Gastroesophageal sphincter (tissue), 4 donors: ENCODE measurements at regions not wholly inside any gene's neighbourhood (a gene's known extent, or its start where the extent isn't known, plus 50 kb on each side); places are given as distances from the start of the nearest gene placed in this dataset.

Source experiments
- ATAC-seq: fragments of 150-250 bp; one replicate; pipeline ENCODE4 v1.9.1; 2016; ENCODE audit warnings: mild to moderate bottlenecking, moderate library complexity
- H3K27ac ChIP-seq, 4 donors: fragments of 200-600 bp; sonication (generic) in 3 of 4; 1 replicate in 3 of 4; 2 replicates in 1 of 4; pipeline ENCODE4 v1.5.1; 2016 to 2019
- H3K27me3 ChIP-seq: fragments of 200-600 bp; sonication (generic); one replicate; pipeline ENCODE4 v1.5.1; 2019
- H3K36me3 ChIP-seq, 2 donors: fragments of 200-600 bp; sonication (generic); one replicate each; pipeline ENCODE4 v1.5.1; 2019; ENCODE audit warnings: control low read depth in 1 of 2
- H3K4me1 ChIP-seq, 3 donors: fragments of 200-600 bp; sonication (generic); 1 replicate in 2 of 3; 2 replicates in 1 of 3; pipeline ENCODE4 v1.5.1; 2016 to 2019; ENCODE audit warnings: control low read depth in 2 of 3
- H3K4me3 ChIP-seq, 2 donors: fragments of 200-600 bp; sonication (generic); one replicate each; pipeline ENCODE4 v1.5.1; 2019; ENCODE audit warnings: mild to moderate bottlenecking in 1 of 2, moderate library complexity in 1 of 2
- H3K9me3 ChIP-seq, 3 donors: fragments of 200-600 bp; sonication (generic); one replicate each; pipeline ENCODE4 v1.5.1; 2017 to 2019; ENCODE audit warnings: control low read depth in 2 of 3
- CTCF ChIP-seq, 4 experiments: fragments of 200-600 bp in 2 of 4; fragments of 450-650 bp in 2 of 4; sonication (generic) in 1 of 4; IDR thresholded peaks; one replicate each; pipeline ENCODE4 v1.5.1; 2017 to 2019; ENCODE audit warnings: antibody characterized with exemption in 4 of 4, mild to moderate bottlenecking in 2 of 4, moderate library complexity in 2 of 4
- EP300 ChIP-seq: sonication (generic); formaldehyde crosslinking; IDR thresholded peaks from one replicate; pipeline ENCODE4 v1.6.1; 2017; ENCODE audit warnings: antibody characterized with exemption, mild to moderate bottlenecking
- POLR2A ChIP-seq, 2 donors: fragments of 450-650 bp; IDR thresholded peaks; one replicate each; pipeline ENCODE4 v1.6.1; 2017; ENCODE audit warnings: antibody characterized with exemption in 2 of 2, mild to moderate bottlenecking in 2 of 2, moderate library complexity in 1 of 2
- POLR2AphosphoS5 ChIP-seq: sonication (generic); formaldehyde crosslinking; IDR thresholded peaks from one replicate; pipeline ENCODE4 v1.6.1; 2017; ENCODE audit warnings: antibody characterized with exemption
- WGBS, 2 donors: methylation state at CpG; one replicate each; pipeline ENCODE4 v1.1.5; 2018; ENCODE audit warnings: low coverage in 1 of 2; 5-methylcytosine and 5-hydroxymethylcytosine counted together

- 58 to 81% methylated on average over 3 to 4 of the region's 5 CpGs for WGBS, 2 donors
- H3K9me3 ChIP-seq: peaks cover 0 to 3% (median 0%) of the 10 kb centered on the region in 3 donors
- no peaks in the 10 kb centered on the region for H3K27me3 ChIP-seq
- H3K4me3 ChIP-seq: no peak overlapping the region
- TF ChIP-seq CTCF (IDR thresholded peaks at IDR 0.05) (no peak), EP300 (no peak), POLR2AphosphoS5 (no peak), POLR2A (IDR thresholded peaks at IDR 0.05) (no peak)
- no peak overlapping the region for H3K27ac ChIP-seq
- no peak for ATAC-seq
- H3K36me3 ChIP-seq: no peaks in the 10 kb centered on the region
- H3K4me1 ChIP-seq: no peaks in the 10 kb centered on the region
Observed at GRCh38 chr9:105089874-105090273, 154.6 kb upstream of the SLC44A1 start.

GRCh38 chr9:105091004-105091640 lies 153.3 kb upstream of the SLC44A1 start:
- Histone ChIP-seq H3K9me3 (peaks cover 0 to 3% (median 0%) of the 10 kb centered on the region in 3 donors), H3K4me3 (no peak overlapping the region), H3K36me3 (no peaks in the 10 kb centered on the region), H3K27ac (no peak overlapping the region), H3K4me1 (no peaks in the 10 kb centered on the region), H3K27me3 (no peaks in the 10 kb centered on the region)
- WGBS, 2 donors: 67 to 78% methylated on average over 4 of the region's 4 CpGs
- TF ChIP-seq CTCF (IDR thresholded peaks at IDR 0.05) (no peak), POLR2A (IDR thresholded peaks at IDR 0.05) (no peak), EP300 (no peak), POLR2AphosphoS5 (no peak)
- no peak for ATAC-seq

GRCh38 chr9:105093685-105094084 lies 150.8 kb upstream of the SLC44A1 start:
- no peak for TF ChIP-seq POLR2A (IDR thresholded peaks at IDR 0.05)
- no peak for TF ChIP-seq CTCF (IDR thresholded peaks at IDR 0.05)
- no peak for TF ChIP-seq POLR2AphosphoS5
- TF ChIP-seq EP300: no peak
- H3K4me3 ChIP-seq: no peak overlapping the region
- H3K27ac ChIP-seq: no peak overlapping the region
- no peaks in the 10 kb centered on the region for H3K36me3 ChIP-seq
- H3K4me1 ChIP-seq: no peaks in the 10 kb centered on the region
- no peaks in the 10 kb centered on the region for H3K27me3 ChIP-seq
- WGBS, 2 donors: 88% methylated on average over 1 of the region's 1 CpG; no CpG with 5 or more reads in 1 of the 2 donors
- ATAC-seq: no peak
- H3K9me3 ChIP-seq: peaks cover 0 to 3% (median 0%) of the 10 kb centered on the region in 3 donors

GRCh38 chr9:105098370-105098769 lies 146.1 kb upstream of the SLC44A1 start:
- no peak for TF ChIP-seq POLR2AphosphoS5
- TF ChIP-seq CTCF (IDR thresholded peaks at IDR 0.05): no peak
- TF ChIP-seq EP300: no peak
- TF ChIP-seq POLR2A (IDR thresholded peaks at IDR 0.05): no peak

GRCh38 chr9:105103776-105104175 lies 140.7 kb upstream of the SLC44A1 start:
- Histone ChIP-seq H3K36me3 (no peaks in the 10 kb centered on the region), H3K4me3 (no peak overlapping the region), H3K27ac (no peak overlapping the region), H3K27me3 (no peaks in the 10 kb centered on the region), H3K9me3 (no peaks in the 10 kb centered on the region), H3K4me1 (no peaks in the 10 kb centered on the region)
- WGBS, 2 donors: 67 to 85% methylated on average over 2 to 3 of the region's 3 CpGs
- TF ChIP-seq CTCF (IDR thresholded peaks at IDR 0.05): no peak
- TF ChIP-seq EP300: no peak
- TF ChIP-seq POLR2A (IDR thresholded peaks at IDR 0.05): no peak
- no peak for TF ChIP-seq POLR2AphosphoS5
- ATAC-seq: no peak

More at GRCh38 chr9:105098370-105098769, 146.1 kb upstream of the SLC44A1 start:
- H3K4me3 ChIP-seq: no peak overlapping the region
- H3K4me1 ChIP-seq: no peaks in the 10 kb centered on the region
- H3K36me3 ChIP-seq: no peaks in the 10 kb centered on the region
- ATAC-seq: no peak
- no peaks in the 10 kb centered on the region for H3K27me3 ChIP-seq
- no peak overlapping the region for H3K27ac ChIP-seq
- no peaks in the 10 kb centered on the region for H3K9me3 ChIP-seq
- 47 to 61% methylated on average over 2 of the region's 2 CpGs for WGBS, 2 donors
